IPS DF 4.7 (cell line): ENCODE measurements at regions not wholly inside any gene's neighbourhood (a gene's known extent, or its start where the extent isn't known, plus 50 kb on each side); places are given as distances from the start of the nearest gene placed in this dataset.

Source experiments
- DNase-seq: peaks from one replicate; pipeline ENCODE4 v3.0.0-alpha.2; 2013; ENCODE audit warnings: low spot score; ENCODE audit errors: extremely low read depth

DNA sequence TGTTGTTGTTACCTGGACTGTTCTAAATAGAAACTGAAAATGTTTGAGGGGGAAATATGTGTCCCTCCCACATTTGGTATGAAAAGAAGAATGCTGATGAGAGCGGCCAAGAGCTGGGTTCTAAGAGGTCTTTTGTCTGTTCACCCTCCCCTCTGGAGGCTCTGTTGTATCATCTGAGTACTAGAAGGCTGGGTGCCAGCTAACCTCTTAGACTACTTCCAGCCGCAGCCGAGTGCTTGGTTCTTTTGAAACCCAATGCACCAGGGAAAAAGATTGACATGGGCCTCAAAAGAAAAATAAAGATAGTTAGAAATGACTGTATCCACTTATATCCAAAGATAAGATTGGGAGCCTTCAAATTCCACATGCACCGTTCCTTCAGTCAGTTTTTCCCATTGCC, 255.9 kb downstream of the TXNL1 start:
- no peak for DNase-seq

DNA sequence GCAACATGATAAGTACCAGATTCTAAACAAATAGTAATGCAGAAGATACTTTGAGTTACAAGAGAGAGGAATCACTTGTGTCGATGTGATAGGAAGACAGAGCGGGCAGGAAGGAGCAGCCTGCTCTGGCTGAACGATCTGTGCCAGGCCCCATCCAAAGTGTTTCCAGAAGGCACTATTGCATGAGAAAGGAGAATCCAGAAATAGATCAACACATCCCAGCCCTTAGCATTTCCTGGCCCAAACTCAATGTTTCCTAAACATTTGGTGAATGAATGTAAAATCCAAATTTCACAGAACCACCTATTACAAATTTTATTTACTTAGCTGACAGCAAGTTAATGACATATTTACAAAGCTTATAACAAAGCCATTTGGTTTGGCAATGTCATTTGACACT, 257.2 kb downstream of the TXNL1 start:
- DNase-seq, result no peak

DNA sequence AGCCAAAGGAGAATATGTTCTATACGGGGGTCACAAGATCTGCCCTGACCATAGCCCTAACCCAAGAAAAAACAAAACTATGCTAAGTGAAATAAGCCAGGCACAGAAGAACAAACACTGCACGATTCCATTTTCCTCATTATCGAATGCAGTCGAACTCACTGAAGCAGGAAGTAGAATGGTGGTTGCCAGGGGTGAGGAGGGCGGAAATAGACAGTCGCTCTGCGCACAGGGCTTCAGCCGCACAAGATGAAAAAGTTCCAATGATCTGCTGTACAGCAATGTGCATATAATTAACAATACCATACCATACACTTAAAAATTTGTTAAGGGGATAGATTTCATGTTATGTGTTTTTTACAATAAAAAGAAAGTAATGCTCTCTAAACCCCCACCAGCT, 257.7 kb downstream of the TXNL1 start:
- DNase-seq, result no peak

- DNase-seq, result no peak
Observed at GRCh38 chr18:56379256-56379655, 259.1 kb downstream of the TXNL1 start.

- DNase-seq, result no peak
Observed at GRCh38 chr18:56377231-56377630, 261.2 kb downstream of the TXNL1 start.

GRCh38 chr18:56374007-56374655, 264.3 kb downstream of the TXNL1 start:
- no peak for DNase-seq

DNA sequence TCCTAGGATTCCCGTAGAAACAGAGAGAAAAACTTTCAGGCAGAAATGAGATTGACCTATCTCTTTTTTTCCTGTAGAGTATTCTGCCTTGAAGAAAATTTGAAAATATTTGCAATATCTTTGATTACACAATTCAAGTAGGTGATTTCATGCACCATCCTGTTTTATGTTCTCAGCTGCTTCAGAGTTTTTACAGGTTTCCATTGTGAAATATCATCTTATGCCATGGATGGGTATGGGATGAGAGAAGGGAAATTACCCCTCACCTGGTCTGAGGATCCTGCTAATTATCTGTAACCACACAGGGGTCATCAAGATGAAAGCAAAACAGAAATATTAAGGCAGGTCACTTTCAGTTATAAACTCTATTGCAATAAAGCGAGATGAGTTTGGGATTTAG, 264.8 kb downstream of the TXNL1 start:
- DNase-seq, result no peak

DNA sequence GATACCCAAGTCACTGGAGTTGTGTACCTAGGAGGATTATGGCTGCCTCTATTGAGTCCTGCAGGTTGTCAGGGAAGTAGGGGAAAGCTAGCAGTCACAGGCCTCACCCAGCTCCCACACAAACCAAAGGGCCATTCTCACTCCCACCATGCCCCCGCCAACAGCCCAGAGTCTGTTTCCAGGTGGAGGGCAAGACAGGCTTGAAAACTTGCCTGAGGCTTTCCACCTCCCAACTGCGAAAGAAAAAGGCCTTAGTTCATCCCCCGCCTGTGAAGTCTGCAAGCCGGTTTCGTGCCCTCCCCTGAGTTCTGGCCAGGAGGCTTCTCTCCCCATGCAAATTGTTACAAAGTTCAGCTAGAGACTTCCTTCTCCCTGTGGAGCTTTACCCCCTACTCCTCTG, 270.3 kb downstream of the TXNL1 start:
- no peak for DNase-seq

- no peak for DNase-seq
Observed at GRCh38 chr18:56358608-56359280, 279.6 kb downstream of the TXNL1 start.

DNA sequence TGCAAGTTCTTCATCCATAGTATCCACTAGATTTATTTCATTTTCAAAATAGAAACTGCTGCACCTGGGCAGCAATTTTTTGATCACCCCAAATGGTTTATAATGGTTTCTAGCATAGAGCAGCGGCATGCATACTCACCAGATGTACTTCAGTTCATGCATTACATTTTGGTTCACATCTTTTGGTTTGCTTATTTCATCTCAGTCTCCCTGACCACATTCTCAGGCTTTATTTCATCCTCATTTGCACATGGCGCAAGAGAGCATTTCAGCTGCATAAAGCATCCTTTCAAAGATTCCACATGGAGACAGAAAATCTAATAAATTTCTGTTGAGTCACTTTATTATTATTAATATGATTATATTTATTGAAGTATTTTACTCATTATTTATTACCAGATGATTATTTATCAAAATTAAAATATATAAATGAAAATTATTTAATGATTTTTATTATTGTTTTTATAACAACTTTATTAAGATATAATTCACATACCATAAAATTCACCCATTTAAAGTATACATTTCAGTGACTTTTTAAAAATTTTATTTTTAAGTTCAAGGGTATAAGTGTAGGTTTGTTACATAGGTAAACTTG, 284.6 kb downstream of the TXNL1 start:
- no peak for DNase-seq

- DNase-seq, result no peak
Observed at GRCh38 chr18:56351911-56352500, 286.4 kb downstream of the TXNL1 start.

DNA sequence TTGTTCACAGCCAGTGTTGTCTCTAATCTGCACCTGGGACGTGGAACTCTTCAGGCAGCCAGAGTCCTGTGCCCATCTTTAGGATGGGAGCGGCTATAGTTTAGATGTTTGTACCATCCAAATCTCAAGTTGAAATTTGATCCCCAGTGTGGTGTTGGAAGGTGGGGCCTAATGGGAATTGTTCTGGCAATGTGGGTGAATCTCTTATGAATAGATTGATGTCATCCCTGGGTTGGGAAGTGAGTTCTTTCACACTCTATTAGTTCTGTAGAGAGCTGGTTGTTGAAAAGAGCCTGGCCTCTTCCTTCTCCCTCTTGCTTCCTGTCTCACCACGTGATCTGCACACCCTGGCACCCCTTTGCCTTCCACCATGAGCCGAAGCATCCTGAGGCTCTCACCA, 300.9 kb downstream of the TXNL1 start:
- DNase-seq, result no peak

DNA sequence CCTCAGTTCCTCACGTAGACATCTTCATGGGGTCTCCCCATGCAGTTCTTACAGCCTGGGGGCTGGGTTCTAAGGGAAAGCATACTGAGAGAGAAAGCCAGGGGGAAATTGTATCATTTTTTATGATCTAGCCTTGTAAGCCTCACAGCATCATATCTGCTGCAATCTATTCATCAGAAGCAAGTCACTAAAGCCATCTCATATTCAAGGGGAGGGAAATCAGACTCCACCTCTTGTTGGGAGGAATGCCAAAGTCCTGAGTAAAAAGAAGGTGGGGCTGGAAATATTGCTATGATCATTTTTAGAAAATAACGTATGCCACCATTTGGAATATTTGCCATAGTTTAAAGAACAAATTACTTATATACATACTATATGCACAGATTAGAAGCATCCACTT, 304.6 kb downstream of the TXNL1 start:
- DNase-seq, result no peak

GRCh38 chr18:56333146-56333545, 305.2 kb downstream of the TXNL1 start:
- no peak for DNase-seq

DNA sequence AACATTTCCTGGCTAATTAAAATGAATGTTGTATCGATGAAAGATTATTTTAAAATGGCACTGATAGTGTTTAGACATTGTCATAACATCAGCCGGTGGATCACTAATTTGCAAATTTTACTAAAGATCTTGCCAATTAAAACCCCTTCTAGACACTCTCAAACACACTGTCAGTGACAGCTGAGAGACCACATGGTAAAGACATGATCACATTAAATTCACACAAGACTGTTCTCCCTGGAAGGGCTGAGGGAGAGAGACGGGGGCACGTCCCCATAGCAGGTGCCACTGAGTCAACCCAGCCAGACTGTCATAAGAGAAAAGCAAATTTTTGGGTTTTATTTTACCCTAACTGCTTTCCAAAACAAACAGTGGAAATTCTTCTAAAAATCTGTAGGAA, 306.0 kb downstream of the TXNL1 start:
- no peak for DNase-seq

GRCh38 chr18:56330366-56331110, 307.9 kb downstream of the TXNL1 start:
- no peak for DNase-seq

- DNase-seq, result no peak
Observed at GRCh38 chr18:56329536-56329935, 308.9 kb downstream of the TXNL1 start.

- DNase-seq, result no peak
Observed at GRCh38 chr18:56327191-56327885, 311.1 kb downstream of the TXNL1 start.

DNA sequence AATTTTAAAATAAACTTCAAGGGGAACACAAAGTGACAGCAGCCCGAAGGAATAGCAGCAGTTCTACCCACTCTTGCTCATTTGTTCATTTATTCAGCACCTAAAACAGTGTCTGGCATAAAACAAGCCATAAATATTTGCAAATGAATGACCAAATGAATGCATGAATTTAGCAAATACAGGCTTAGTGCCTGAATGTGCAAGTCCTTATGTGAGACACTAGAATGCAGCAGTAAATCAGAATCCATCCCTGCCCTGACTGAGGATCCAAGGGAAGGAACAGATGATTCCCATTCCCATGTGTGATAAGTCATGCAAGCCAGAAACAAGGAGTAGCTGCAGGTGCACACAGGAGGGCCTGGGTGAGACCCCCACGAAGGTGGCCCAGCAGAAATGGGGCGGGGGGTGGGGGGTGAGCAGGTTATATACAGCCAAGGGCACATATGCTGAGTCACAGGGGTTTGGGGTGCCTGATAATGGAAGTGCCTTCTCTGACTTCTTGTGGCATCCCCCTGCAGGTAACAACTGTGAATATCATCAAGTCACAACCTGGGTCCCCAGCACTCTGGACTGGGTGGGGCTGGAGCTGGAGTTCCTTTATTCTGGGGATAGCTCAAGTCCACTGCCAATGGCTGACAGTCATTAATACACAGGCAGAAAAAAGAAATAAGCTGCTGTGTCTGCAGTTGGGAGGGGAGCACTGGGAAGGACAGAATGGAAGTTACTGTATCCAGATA, 311.9 kb downstream of the TXNL1 start:
- DNase-seq, result no peak

- DNase-seq, result no peak
Observed at GRCh38 chr18:56323673-56324072, 314.7 kb downstream of the TXNL1 start.

DNA sequence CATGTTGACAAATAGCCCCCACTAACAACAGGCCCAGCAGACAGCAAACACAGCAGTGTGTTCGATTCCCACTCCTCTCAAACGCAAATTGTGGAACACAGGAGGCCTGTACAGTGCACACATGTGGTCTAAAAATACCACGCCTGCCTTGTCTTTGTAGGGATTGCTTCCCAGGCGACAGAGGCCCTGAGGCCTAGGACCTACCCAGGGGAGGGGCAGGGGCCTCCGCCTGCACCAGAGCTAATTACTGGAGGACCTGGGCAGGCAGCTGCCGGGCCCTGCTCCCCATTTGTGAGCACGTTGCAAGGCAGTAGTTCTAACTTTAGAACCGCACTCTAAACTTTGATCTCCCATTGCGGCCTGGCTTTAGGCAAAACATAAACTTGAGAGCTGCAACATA, 316.0 kb downstream of the TXNL1 start:
- DNase-seq, result no peak
